Activated CD4-positive, alpha-beta T cell treated with anti-CD3 and anti-CD28 coated beads, Interleukin-2, amount 50 U/mL, for 24 hours (primary cell): ENCODE measurements at regions not wholly inside any gene's neighbourhood (a gene's known extent, or its start where the extent isn't known, plus 50 kb on each side); places are given as distances from the start of the nearest gene placed in this dataset.
"Not testable (repeated sequence)": the region's sequence is repeated elsewhere in the genome, so short reads cannot be mapped to it uniquely, and the experiment has no call there.

Experiments
- DNase-seq, 2 donors: peaks; one replicate each; pipeline ENCODE4 v3.0.0-alpha.2; 2020; ENCODE audit warnings: low read depth in 1 of 2, low spot score in 1 of 2

- DNase-seq: no peak
These were observed 54.5 kb downstream of the IRX5 start for GRCh38 chr16:54985156-54985555.

- DNase-seq: no peak
These were observed 55.0 kb downstream of the IRX5 start for GRCh38 chr16:54985668-54986067.

GRCh38 chr16:54986409-54986808, 55.7 kb downstream of the IRX5 start:
- DNase-seq: no peak

GRCh38 chr16:54987081-54987480, 56.4 kb downstream of the IRX5 start:
- DNase-seq: no peak

GRCh38 chr16:54991525-54991924, 60.9 kb downstream of the IRX5 start:
- no peak for DNase-seq

- not testable (repeated sequence) for DNase-seq
These were observed 61.3 kb downstream of the IRX5 start for GRCh38 chr16:54991946-54992345.

GRCh38 chr16:54993106-54993895, 62.6 kb downstream of the IRX5 start:
- DNase-seq: no peak

GRCh38 chr16:54996186-54996585, 65.5 kb downstream of the IRX5 start:
- no peak for DNase-seq

- DNase-seq: no peak
These were observed 68.2 kb downstream of the IRX5 start for GRCh38 chr16:54998834-54999233.

- DNase-seq: no peak
These were observed 68.8 kb downstream of the IRX5 start for GRCh38 chr16:54999481-54999880.

GRCh38 chr16:55000595-55000994, 69.9 kb downstream of the IRX5 start:
- DNase-seq: no peak

- DNase-seq: no peak
These were observed 71.3 kb downstream of the IRX5 start for GRCh38 chr16:55001931-55002330.

- no peak for DNase-seq
These were observed 71.8 kb downstream of the IRX5 start for GRCh38 chr16:55002419-55002818.

GRCh38 chr16:55003306-55003705, 72.6 kb downstream of the IRX5 start:
- no peak for DNase-seq

- DNase-seq: no peak
These were observed 73.3 kb downstream of the IRX5 start for GRCh38 chr16:55003916-55004315.

- no peak for DNase-seq
These were observed 76.8 kb downstream of the IRX5 start for GRCh38 chr16:55007504-55007903.

GRCh38 chr16:55008836-55009510, 78.3 kb downstream of the IRX5 start:
- no peak for DNase-seq

GRCh38 chr16:55009581-55009980, 78.9 kb downstream of the IRX5 start:
- DNase-seq: no peak

- no peak for DNase-seq
These were observed 80.0 kb downstream of the IRX5 start for GRCh38 chr16:55010492-55011160.

GRCh38 chr16:55012362-55012761, 81.7 kb downstream of the IRX5 start:
- no peak for DNase-seq

- DNase-seq: no peak
These were observed 82.1 kb downstream of the IRX5 start for GRCh38 chr16:55012793-55013192.

GRCh38 chr16:55014022-55014421, 83.4 kb downstream of the IRX5 start:
- no peak for DNase-seq
